SIG-M5 treated with dmso at 0.1 percent for 504 hours (cell line): ENCODE measurements at regions not wholly inside any gene's neighbourhood (a gene's known extent, or its start where the extent isn't known, plus 50 kb on each side); places are given as distances from the start of the nearest gene placed in this dataset.

Experiments
- DNase-seq: peaks from one replicate; lab custom pipeline; 2025; ENCODE audit not compliant: unreplicated experiment; lab: John Stamatoyannopoulos, UW

DNA sequence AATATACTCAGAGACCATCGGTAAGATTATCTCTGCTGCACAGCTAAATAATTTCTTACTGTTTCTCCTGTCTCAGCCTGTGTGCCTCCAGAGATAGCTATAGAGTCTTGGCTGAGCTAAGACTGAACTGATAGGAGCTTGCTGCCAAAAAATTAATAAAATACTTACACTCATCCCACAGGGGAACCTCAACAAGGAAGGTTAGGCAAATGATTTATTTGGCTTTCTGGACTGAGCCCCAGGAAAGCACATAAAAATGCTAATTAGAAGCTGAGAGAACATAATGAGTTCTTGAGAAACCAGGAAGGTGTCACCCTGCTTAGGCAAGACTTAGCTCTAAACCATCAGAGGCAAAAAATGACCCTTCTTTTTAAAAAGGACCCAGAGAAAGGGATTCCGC, 534.5 kb downstream of the TNS3 start:
- DNase-seq = no peak

DNA sequence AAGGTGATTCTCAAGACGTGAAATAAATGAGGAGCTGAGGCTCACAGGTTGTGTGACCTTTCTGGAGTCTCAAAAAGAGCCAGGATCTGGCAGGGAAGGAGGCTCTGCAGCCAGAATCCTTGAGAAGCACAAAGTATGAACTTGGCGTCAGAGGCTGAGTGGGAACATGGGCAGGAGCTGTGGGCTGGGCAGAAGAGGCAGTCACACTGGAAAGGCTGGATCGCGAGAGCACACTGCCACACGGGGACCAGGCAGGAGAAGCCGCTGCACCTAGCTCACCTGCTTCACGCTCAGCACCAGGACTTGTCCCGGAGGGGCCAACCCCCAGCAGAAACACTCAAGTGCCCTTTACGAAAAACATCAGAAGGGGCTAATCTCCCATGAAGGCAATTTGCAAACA, 535.0 kb downstream of the TNS3 start:
- DNase-seq = no peak

DNA sequence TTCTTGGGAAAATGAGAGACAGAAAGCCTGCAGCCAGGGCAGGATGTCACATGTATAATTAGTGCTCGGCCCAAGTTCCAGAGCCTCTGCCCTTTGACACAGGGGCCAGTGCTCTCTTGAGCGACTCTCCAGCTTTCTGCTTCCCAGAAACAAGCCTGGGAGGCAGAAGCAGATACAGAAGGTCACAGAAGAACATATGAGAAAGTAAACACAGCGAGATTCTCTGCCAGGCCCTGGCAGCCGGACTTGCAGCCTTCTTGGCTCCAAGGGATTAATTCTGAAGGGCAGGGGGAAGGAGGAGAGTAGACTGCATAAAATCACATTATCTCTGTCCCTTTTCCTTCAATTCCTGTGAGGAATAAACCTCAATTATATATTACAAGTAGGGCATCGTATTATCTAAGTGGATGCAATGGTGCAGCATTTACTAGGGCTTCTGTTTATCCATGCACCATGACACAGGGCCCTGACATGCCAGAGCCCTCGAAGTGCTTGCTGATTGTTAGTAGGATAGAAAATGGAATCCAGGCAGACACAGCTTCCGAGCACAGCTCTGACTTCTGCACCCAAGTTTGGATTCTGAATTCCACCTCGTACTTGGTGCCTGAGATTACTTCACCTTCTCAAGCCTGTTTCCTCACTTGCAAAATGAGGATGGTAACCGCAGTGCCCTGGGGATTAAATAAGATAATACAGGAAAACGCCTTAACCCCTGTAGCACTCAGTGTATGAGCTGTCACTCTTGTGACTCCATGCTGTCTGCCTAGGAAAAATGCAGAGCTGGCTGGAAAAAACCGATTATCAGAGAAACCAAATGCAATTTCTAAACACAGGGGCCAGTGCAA, 536.5 kb downstream of the TNS3 start:
- no peak for DNase-seq

DNA sequence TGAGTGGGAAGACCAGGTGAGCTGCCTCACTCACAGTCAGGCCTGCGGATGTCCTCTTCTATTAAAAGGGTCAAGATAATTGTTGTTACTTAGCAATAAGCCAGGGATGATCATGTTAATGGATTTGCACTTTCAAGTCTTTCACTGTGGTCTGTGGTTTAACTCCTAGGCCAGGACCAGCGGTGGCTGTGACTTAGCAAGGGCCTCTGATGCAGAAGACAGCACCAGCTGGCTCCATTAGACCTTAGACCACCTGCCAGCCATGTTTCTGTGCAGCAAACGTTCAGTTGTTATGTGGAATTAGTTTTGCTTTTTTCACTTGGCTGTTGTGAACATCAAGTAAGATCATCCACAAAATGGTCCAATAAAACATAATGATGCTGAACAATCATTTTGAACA, 537.3 kb downstream of the TNS3 start:
- no peak for DNase-seq

DNA sequence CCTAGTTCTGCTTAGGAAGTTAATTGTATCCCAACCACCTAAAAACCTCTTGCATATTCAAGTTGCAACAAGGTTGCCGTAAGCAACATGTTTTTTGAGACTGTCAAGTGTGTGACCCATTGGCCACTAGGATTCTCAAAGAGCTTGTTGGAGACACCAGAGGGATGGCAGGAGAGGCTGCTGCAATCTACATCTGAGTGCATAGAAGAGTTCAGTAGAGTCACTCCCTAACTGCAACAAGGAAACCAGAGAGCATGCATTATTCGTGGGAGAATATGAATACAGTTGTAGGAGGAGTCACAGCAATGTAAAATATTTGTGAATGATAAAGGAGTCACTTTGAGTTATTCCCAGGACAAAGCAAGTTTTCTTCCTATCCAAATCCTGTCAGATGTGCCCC, 538.6 kb downstream of the TNS3 start:
- DNase-seq = no peak

DNA sequence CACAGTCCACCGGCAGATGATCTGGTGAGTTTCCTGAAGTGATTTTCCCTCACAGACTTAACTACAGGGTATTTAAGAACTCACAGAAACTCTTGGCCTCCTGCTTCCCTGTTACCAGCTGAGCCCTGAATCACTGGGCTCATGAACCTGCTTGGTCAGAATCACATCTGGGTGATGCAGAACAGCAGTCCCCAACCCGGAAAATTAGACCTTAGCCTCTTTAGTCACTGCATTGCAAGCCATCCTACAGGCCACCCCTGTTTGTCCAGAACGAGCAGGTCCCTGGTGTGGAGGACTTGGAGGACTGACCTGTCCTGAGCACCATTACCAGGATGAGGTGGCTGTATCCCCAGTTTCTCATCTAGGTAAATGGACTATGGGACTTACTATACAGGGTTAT, 539.2 kb downstream of the TNS3 start:
- DNase-seq = no peak

DNA sequence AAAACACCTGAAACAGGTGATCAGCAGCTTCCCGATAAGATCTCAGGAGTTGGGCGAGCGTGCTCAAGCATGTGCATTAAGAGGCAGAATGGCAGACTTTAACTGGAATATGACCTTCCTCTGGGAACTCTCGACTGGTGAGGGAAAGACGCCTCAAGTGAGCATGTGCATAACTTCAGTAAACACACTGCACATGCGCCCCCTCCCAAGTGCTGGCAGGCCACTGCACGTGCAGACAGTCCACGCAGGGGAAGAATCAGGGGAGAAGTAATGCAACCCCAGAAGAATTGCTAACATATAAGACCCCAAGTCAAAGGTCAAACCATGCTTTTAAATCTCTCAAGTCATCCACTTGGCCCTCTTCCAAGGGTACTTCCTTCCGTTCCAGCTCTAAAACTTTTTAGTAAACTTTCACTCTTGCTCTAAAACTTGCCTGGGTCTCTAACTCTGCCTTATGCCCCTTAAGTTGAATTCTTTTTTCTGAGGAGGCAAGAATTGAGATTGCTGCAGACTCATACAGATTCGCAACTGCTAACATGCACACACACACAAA, 541.0 kb downstream of the TNS3 start:
- DNase-seq = no peak

DNA sequence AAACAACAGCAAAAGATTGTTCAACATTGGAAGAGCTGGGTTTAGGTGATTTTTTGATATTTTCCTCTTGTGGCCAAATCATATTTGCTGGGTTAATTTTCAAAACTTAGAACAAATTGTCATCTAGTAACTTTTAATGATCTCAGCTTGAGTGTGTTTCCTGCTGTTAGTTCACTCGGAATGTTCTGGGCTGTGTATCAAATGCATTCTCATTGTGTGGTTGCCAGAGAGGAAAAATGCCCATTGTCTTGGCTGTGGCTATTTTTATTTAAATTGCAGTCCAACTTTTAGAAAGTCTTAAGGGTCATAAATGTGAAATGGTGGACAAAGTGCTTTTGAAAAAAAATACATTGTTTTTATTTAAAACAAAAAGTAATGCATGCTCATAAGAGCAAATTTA, 542.0 kb downstream of the TNS3 start:
- DNase-seq = no peak

DNA sequence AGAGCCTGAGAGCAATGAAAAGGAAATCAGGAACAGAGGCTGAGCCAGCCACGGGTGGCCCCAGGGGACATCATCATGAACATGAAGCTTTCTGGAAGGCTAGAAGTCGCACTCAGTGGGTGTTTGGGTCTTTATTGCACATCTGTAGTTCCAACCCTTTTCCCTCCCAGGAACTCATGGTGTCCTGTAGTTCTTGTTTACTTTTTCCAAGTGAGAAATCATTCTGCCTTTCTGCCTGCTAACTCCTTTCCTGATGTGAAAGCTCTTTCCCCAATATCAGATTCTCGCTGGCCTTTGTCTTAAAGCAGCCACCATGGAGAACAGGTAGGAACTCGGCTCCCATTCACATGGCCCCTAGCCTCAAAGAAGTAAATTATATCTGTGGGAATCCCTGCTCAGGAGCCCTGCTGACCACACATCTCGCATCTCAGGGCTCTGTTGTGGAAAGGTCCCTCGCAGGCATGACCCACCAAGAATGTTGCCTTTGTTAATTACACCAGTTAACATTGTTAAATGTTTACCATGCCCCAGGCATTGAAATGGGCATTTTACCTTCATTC, 542.7 kb downstream of the TNS3 start:
- no peak for DNase-seq

DNA sequence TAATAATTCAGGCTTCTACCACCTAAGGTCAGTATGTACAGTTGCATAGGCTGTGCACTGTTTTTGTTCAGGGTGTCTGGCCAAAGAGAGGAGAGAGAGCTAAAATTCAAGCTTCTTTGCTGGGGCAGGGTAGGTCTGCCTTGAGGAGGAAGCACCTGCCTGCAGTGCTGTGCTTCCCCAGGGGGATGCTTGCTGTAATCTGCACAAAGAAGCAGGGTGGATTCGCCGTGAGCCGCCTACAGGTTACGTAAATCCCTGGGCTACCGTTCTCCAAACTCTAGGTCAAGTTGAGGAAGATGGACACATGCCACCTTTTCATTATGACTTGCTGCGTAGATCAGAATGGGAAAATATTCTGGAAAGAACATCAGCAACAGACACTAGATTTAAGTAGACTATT, 543.3 kb downstream of the TNS3 start:
- DNase-seq = no peak

DNA sequence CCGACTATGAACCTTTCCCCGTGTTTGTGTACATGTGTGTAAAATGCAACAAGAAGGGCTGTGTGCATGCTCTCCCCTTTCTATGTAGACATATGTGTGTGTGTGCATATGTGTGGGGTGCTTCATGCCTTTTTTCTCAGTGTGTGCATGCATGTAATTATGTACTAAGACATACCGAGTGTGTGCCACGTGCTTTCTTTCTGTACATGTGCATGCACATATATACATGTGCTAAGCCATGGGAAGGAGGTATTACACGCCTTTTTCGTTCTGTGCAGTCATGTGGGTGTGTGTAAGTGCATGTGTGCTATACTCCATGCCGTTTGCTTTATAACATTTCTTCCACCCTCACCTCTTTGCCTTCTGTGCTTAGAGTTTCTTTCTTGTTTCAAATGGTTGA, 544.3 kb downstream of the TNS3 start:
- no peak for DNase-seq

DNA sequence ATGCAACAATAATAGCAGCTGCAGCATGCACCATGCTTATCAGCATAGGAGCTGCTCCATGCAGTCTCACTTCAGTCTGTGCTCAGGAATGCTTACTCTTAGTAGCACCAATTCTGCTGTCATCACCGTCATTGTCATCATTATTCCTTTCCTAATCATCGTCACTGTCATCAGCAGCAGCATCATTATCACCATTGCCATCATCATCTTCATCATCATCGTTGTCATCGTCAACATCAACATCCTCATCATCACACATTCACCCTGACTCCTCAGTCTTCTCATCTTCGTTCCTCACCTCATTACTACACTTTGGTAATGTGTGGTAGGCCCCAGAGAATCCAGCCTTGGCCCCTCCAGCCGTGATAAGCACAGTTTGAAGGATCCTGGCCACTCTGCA, 545.0 kb downstream of the TNS3 start:
- no peak for DNase-seq

DNA sequence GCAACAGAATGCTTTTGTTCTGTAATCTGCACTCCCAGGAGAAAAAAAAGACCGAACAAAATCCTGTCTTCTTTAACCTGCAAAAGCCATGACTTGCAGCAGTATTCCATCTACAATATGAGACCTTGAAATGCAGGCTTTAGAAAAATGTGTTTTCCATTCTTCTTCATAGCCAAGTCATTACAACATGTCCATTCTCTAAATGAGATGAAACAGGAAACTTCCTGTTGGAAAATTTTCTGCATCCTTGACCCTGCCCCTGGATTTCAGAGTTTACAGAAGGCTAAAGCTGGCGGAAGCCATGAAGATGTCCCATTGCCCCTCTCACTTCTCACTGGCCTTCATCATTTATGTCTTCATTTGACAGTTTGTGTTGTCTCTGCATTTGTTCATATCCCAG, 546.4 kb downstream of the TNS3 start:
- no peak for DNase-seq

DNA sequence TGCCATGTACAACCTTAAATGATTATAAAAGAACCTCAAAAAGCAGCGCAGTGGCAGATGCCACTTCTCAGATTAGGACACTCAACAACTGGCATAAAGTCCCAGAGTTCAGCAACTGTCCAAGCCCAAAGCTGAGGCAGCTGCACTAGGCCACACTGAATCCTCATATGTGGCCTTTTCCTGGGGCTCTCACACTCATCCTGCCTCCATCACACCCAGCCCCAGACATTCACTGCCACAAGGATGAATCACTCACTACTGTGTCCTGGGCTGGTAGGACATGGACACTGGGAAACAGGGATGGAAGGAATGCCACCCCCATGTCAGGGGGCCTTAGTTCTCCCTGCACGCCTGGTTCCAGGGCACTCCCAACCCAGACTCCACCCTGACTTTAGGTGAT, 547.7 kb downstream of the TNS3 start:
- no peak for DNase-seq

DNA sequence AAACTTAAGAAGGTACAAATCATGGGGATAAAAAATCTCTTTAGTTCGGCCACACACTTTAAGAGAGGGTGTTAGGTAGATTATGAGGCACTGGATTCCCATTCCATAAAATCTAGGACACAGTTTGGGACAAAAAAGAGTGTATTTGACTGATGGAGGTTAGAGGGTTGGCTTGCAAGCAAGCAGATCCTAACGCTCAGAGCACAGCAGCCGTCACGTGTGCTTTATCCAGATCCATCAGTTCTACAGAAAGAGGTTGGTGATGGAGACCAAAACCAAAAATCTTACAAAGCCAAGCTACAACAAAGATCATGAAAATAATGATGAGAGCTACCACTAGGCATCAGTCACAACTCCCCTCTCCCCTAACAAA, 549.4 kb downstream of the TNS3 start:
- no peak for DNase-seq

DNA sequence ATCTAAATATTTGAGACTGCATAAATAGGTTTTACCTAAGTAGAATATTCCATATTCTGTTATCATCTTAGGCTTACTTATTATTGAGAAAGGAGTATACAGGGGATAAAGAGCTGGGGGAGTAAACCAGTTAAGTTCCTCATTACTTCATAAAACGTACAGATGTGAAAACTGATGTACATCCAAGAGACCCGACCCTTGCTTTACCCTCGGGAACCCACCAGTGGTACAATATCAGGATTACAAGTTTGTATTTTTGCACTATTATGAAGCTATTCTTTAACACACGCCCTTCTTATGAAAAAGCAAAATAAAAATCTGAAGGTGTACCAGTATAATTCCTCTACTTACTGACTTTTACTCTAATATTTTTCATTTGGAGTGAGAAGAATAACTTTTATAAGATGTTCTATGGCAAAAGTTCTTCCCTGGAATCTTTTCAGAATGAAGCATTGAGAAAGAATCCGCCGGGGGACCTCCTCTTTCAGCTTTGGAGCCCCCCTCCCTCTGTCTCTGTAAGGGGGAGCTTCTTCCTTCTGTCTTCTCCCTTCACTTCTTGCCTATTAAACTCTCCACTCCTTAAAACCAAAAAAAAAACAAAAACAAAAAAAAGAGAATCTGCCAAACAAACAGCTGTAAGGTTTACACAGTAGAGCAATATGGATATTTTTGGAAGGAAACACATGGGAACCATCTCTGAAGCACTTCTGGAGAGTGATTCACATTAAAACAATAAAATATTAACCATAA, 550.0 kb downstream of the TNS3 start:
- DNase-seq = no peak

DNA sequence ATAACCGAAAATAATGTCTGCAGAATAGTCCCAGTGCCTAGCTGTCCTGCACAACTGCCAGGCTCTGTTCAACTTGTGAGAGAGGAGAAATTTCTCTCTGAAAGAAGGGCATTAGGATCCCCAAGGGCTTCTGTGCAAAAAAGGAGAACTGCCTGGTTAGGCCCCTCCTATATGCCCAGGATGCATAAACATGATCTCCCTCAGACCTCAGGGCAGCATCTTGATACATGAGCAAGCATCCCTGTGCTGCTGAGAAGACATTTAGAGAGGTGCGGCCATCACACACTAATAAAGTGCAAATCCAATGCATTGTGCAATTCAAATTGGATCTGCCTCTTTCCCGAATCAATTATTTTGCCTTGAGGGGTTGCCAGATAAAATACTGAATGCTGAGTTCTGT, 553.6 kb downstream of the TNS3 start:
- no peak for DNase-seq

DNA sequence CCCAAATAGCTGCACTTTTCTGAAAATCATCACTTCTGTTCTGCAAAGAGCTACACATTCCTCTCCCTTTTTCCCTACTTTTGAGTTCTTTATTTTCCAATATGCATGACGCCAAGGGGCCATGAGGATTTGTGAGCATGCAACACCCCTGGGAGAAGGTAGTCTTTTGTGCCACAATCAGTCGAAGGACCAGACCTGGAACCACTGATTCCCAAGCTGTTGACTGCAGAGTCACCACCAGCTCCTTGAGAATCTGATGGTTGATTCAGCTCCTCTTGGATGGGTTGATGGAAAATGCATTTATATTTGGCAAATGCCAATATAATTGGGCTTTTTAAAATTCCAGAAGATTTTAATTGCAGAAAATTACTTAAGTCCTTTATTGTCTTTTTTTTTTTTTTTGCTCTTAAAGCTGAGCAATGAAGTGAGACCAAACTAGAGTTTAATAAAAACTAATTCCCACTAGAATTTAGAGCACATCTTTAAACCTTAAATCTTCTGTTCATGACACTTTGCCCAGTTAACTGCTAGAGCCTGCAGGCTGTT, 554.1 kb downstream of the TNS3 start:
- DNase-seq = no peak

DNA sequence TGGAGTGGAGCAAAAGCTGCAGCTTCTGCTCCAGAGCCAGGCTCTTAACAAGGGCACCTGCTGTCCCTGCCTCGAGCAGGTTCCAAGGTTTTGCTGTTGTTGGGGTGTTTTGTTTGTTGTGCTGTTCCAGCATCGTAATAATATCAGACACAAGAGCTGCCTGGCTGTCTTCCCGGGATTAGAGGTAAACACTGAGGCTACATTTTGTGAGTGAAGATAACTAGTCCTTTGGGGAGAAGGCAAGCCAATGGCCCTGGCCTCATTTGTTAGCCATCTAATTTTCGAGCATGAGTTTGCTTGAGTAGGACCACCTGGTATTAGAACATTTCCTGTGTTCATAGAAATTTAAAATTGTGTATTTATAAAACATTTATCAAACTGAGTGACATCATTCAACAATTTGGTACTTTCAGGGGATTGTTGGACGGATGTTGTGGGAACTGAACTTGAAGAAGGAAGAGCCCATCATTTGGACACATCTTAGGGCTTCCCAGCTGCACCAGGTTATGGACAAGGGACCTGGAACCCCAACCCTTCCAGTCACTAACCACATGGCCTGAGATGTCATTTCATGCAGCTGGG, 555.0 kb downstream of the TNS3 start:
- no peak for DNase-seq

DNA sequence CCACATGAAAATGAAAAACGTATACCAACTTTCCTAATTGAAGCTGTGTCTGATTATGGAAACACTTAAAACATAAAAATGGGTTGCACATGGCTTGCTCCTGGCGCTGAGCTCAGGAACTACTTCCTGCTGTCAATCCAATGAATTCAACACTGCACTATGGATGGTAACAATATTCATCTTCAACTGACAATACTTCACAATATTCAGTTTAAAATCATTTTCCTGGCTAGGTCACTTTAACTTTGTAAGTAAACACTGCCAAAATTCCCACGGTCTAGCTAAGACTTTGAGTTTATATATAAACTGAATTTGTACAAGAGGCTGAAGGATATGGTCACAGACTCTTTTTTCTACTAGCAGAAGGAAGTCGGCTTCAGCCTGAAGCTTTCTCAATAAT, 556.9 kb downstream of the TNS3 start:
- DNase-seq = no peak

DNA sequence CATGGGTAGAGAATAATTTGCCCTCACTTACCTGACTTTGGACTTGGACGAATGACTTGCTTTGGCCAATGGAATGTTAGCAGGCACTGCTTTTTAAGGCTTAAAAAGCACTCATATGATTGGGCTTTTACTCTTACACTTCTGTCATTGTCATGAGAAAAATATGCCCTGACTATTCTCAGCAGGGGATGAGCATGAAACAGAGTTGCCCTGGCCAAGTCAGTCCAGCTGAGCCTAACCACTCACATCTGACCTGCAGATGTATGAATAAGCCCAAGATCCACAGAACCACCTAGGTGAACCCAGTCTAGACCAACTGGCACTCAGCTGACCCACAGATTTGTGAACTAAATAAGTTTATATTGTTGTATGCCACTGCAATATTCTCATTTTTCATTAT, 573.5 kb downstream of the TNS3 start:
- DNase-seq = no peak
